MCF 10A (cell line): ENCODE measurements at regions not wholly inside any gene's neighbourhood (a gene's known extent, or its start where the extent isn't known, plus 50 kb on each side); places are given as distances from the start of the nearest gene placed in this dataset.
A peak's percentile ranks its signal among the peaks of the same experiment; 100 is the strongest.

Experiments used
- BruUV-seq: library from RNA; stranded (reverse); fragments of 400-500 nt; replicated peaks from 2 replicates; lab custom pipeline; 2021; lab: Mats Ljungman, UMichigan
- CTCF ChIA-PET: fragments of 300-600 bp; sonication (Branson Sonifier 250); formaldehyde crosslinking; extraction: SDS; loops from one replicate; lab custom pipeline; 2021; ENCODE audit warnings: antibody characterized with exemption, inconsistent platforms; lab: Yijun Ruan, JAX
- POLR2A ChIA-PET: fragments of 300-600, 350-650 bp; sonication (Branson Sonifier 250); formaldehyde crosslinking; extraction: SDS; loops from one replicate; lab custom pipeline; 2020; ENCODE audit warnings: antibody characterized with exemption, inconsistent platforms; lab: Yijun Ruan, JAX
- DNase-seq: peaks from one replicate; pipeline ENCODE4 v3.0.0-alpha.2; 2018; ENCODE audit not compliant: unreplicated experiment
- H3K27ac Mint-ChIP-seq: one replicate; pipeline ENCODE4 v1.8.0; 2022; ENCODE audit warnings: mild to moderate bottlenecking, low read depth, mixed read lengths; ENCODE audit not compliant: unreplicated experiment
- H3K27me3 Mint-ChIP-seq: one replicate; pipeline ENCODE4 v1.8.0; 2022; ENCODE audit warnings: mixed read lengths; ENCODE audit not compliant: insufficient read depth, unreplicated experiment
- H3K36me3 Mint-ChIP-seq: one replicate; pipeline ENCODE4 v1.8.0; 2022; ENCODE audit warnings: mild to moderate bottlenecking, moderate library complexity, mixed read lengths; ENCODE audit not compliant: insufficient read depth, unreplicated experiment
- H3K4me1 Mint-ChIP-seq: one replicate; pipeline ENCODE4 v1.8.0; 2022; ENCODE audit warnings: mixed read lengths; ENCODE audit not compliant: insufficient read depth, unreplicated experiment
- H3K4me3 Mint-ChIP-seq: one replicate; pipeline ENCODE4 v1.8.0; 2022; ENCODE audit warnings: mild to moderate bottlenecking, moderate library complexity, mixed read lengths; ENCODE audit not compliant: unreplicated experiment
- H3K9me3 Mint-ChIP-seq: one replicate; pipeline ENCODE4 v1.8.0; 2022; ENCODE audit warnings: mixed read lengths; ENCODE audit not compliant: unreplicated experiment
- CTCF ChIP-seq: fragments of 200-600 bp; IDR thresholded peaks from one replicate; pipeline ENCODE4 v1.8.0; 2022; ENCODE audit warnings: antibody characterized with exemption, mild to moderate bottlenecking; ENCODE audit not compliant: unreplicated experiment
- intact Hi-C: fragments of 100-400 bp; cut with micrococcal nuclease; formaldehyde crosslinking; loops from 2 replicates; pipeline ENCODE4 v1.14.1; 2022

DNA sequence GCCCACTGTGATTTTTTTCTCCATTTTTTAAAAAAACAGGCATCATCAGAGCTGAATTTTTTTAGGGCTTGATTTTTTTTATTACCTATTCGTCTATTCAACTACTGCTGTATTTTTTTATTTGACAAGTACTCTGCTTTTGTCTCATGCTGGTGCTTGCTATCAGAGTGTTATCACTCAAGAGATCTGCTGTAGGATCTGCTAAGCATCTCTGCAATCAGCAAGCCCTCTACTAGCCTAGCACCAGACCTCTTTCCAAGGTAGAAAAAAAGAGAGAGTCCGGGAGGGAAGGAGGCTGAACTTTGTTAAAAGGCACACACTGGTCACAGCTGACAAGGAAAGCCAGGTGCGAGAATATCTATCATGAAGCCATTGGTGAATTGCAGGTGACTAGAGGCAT, 413.8 kb upstream of the CCNH start:
- H3K27ac Mint-ChIP-seq = no peak overlapping the region
- no peaks in the 10 kb centered on the region for H3K9me3 Mint-ChIP-seq
- no peak overlapping the region for H3K4me3 Mint-ChIP-seq
- POLR2A ChIA-PET = interaction anchor here (0.5 to 0.6 kb wide), 2 partner anchors 25 to 45 kb away, joined by 3 to 4 read pairs; no protein-coding TSS in a partner anchor
- intact Hi-C loops = no loop called here
- H3K4me1 Mint-ChIP-seq = peaks cover 5% of the 10 kb centered on the region
- TF ChIP-seq CTCF = no peak
- no peak for DNase-seq
- H3K27me3 Mint-ChIP-seq = peaks cover 17% of the 10 kb centered on the region
- no TSS peak for BruUV-seq
- no peaks in the 10 kb centered on the region for H3K36me3 Mint-ChIP-seq
- CTCF ChIA-PET = interaction anchor here (1.4 kb wide), 1 partner anchor 18 kb away, joined by 3 read pairs; no protein-coding TSS in a partner anchor

DNA sequence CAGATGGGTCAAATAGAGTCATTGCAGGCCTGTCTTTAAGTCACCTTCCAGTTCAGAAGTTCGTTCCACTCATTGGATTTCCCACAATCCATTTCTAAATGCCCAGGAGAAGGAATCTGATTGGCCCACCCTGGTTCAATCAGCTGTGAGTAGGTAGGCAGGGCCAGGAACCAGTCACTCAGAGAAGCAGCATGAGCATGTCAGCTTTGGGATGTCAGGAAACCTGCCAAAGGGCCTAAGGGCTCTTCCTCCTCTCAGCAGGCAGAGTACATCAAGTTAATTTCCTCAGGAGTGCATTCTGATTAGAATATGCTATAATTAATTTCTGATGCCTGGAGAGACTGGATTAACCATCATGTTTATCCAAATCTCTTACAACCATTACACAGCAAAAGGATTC, 412.9 kb upstream of the CCNH start:
- CTCF ChIA-PET = interaction anchor here (0.5 kb wide), 1 partner anchor 1218 kb away, joined by 4 read pairs; no protein-coding TSS in a partner anchor
- intact Hi-C loops = no loop called here
- H3K36me3 Mint-ChIP-seq = no peaks in the 10 kb centered on the region
- DNase-seq = peak; percentile 17
- H3K4me1 Mint-ChIP-seq = peaks cover 5% of the 10 kb centered on the region
- no peak for TF ChIP-seq CTCF
- no TSS peak for BruUV-seq
- H3K27me3 Mint-ChIP-seq = peaks cover 20% of the 10 kb centered on the region
- no peak overlapping the region for H3K27ac Mint-ChIP-seq
- no peaks in the 10 kb centered on the region for H3K9me3 Mint-ChIP-seq
- H3K4me3 Mint-ChIP-seq = no peak overlapping the region
- POLR2A ChIA-PET = no interaction called here

GRCh38 chr5:87807783-87808182, 395.1 kb upstream of the CCNH start:
- ChIA-PET POLR2A (no interaction called here), CTCF (no interaction called here)
- BruUV-seq = no TSS peak
- Mint-ChIP-seq H3K4me3 (no peak overlapping the region), H3K9me3 (no peaks in the 10 kb centered on the region), H3K4me1 (no peaks in the 10 kb centered on the region), H3K36me3 (no peaks in the 10 kb centered on the region), H3K27me3 (peaks cover 49% of the 10 kb centered on the region), H3K27ac (no peak overlapping the region)
- no peak for TF ChIP-seq CTCF
- intact Hi-C loops = no loop called here
- DNase-seq = no peak

GRCh38 chr5:87803352-87803751, 390.6 kb upstream of the CCNH start:
- no peak overlapping the region for H3K27ac Mint-ChIP-seq
- peaks cover 45% of the 10 kb centered on the region for H3K27me3 Mint-ChIP-seq
- ChIA-PET POLR2A (no interaction called here), CTCF (interaction anchor here (2.2 kb wide), 1 partner anchor 22 kb away, joined by 6 read pairs; no protein-coding TSS in a partner anchor)
- no peaks in the 10 kb centered on the region for H3K9me3 Mint-ChIP-seq
- no peak for DNase-seq
- no peaks in the 10 kb centered on the region for H3K36me3 Mint-ChIP-seq
- BruUV-seq = no TSS peak
- H3K4me3 Mint-ChIP-seq = no peak overlapping the region
- TF ChIP-seq CTCF = no peak
- intact Hi-C loops = no loop called here
- H3K4me1 Mint-ChIP-seq = no peaks in the 10 kb centered on the region
